ENCODE measurements at regions not wholly inside any gene's neighbourhood (a gene's known extent, or its start where the extent isn't known, plus 50 kb on each side); places are given as distances from the start of the nearest gene placed in this dataset.

DNA sequence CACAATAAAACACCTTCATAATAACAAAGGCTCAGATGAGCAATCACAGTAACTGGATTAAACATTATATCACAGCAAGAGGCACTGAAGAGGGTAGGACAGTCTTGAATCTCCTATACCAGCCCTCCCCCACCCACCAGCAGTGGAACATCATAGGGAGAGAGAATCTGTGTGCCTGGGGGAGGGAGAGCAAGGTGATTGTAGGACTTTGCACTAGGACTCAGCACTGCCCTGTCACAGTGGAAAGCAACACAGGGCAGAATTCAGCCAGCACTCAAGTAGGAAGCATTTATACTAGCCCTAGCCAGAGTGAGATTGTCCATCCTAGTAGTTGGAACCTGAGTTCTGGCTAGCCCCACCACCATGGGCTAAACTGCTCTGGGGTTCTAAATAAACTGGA is 400.2 kb downstream of the HAO1 start:
- Histone ChIP-seq H3K4me3 (ENCODE audit: insufficient read depth in 1 of 2, low read depth in 1 of 2, low read length in 2 of 2) (no peak overlapping the region), H2AFZ (ENCODE audit: low read depth, low read length) (no peak overlapping the region), H2BK120ac (ENCODE audit: low read depth, low read length) (no peak overlapping the region), H2AK5ac (ENCODE audit: low read length, severe bottlenecking) (no peak overlapping the region), H3K4me2 (ENCODE audit: low read length, poor library complexity, severe bottlenecking) (no peak overlapping the region), H3K4me1 (ENCODE audit: control insufficient read depth, insufficient read depth, low read depth, low read length) (no peaks in the 10 kb centered on the region), H4K91ac (ENCODE audit: low read length) (no peak overlapping the region), H3K27ac (ENCODE audit: low read length, poor library complexity, severe bottlenecking) (no peak overlapping the region), H2BK5ac (ENCODE audit: low read depth, low read length, poor library complexity, severe bottlenecking) (no peak overlapping the region), H3K36me3 (ENCODE audit: control insufficient read depth in 1 of 2, insufficient read depth in 2 of 2, low read depth in 1 of 2, low read length in 2 of 2) (no peaks in the 10 kb centered on the region), H3K27me3 (ENCODE audit: control insufficient read depth in 1 of 2, insufficient read depth in 1 of 2, low read length in 2 of 2) (no peaks in the 10 kb centered on the region), H4K8ac (ENCODE audit: low read length) (no peak overlapping the region), H3K79me1 (replicated peaks; ENCODE audit: low read length, poor library complexity, severe bottlenecking) (no peaks in the 10 kb centered on the region), H3K9me3 (ENCODE audit: control insufficient read depth, low read length) (peaks cover 2% of the 10 kb centered on the region), H3K23ac (ENCODE audit: low read length in 2 of 2) (no peak overlapping the region), H3K4ac (ENCODE audit: low read depth in 1 of 2, low read length in 2 of 2) (no peak overlapping the region), H3K18ac (ENCODE audit: low read depth in 1 of 2, low read length in 2 of 2) (no peak overlapping the region), H2BK15ac (ENCODE audit: low read depth, poor library complexity, severe bottlenecking) (no peak overlapping the region), H2BK12ac (ENCODE audit: low read length in 2 of 2) (no peak overlapping the region), H3K14ac (ENCODE audit: low read length in 2 of 2) (no peak overlapping the region), H3K9ac (ENCODE audit: low read length) (no peak overlapping the region)
- DNase-seq, result no peak

- Histone ChIP-seq H3K36me3 (ENCODE audit: control insufficient read depth in 1 of 2, insufficient read depth in 2 of 2, low read depth in 1 of 2, low read length in 2 of 2) (no peaks in the 10 kb centered on the region), H2BK120ac (ENCODE audit: low read depth, low read length) (no peak overlapping the region), H2BK12ac (ENCODE audit: low read length in 2 of 2) (no peak overlapping the region), H4K8ac (ENCODE audit: low read length) (no peak overlapping the region), H2AK5ac (ENCODE audit: low read length, severe bottlenecking) (no peak overlapping the region), H3K4ac (ENCODE audit: low read depth in 1 of 2, low read length in 2 of 2) (no peak overlapping the region), H4K91ac (ENCODE audit: low read length) (no peak overlapping the region), H3K9ac (ENCODE audit: low read length) (no peak overlapping the region), H3K23ac (ENCODE audit: low read length in 2 of 2) (no peak overlapping the region), H2AFZ (ENCODE audit: low read depth, low read length) (no peak overlapping the region), H2BK5ac (ENCODE audit: low read depth, low read length, poor library complexity, severe bottlenecking) (no peak overlapping the region), H3K18ac (ENCODE audit: low read depth in 1 of 2, low read length in 2 of 2) (no peak overlapping the region), H3K14ac (ENCODE audit: low read length in 2 of 2) (no peak overlapping the region), H3K4me1 (ENCODE audit: control insufficient read depth, insufficient read depth, low read depth, low read length) (no peaks in the 10 kb centered on the region), H3K27ac (ENCODE audit: low read length, poor library complexity, severe bottlenecking) (no peak overlapping the region), H3K27me3 (ENCODE audit: control insufficient read depth in 1 of 2, insufficient read depth in 1 of 2, low read length in 2 of 2) (no peaks in the 10 kb centered on the region), H3K4me3 (ENCODE audit: insufficient read depth in 1 of 2, low read depth in 1 of 2, low read length in 2 of 2) (no peak overlapping the region), H2BK15ac (ENCODE audit: low read depth, poor library complexity, severe bottlenecking) (no peak overlapping the region), H3K79me1 (replicated peaks; ENCODE audit: low read length, poor library complexity, severe bottlenecking) (no peaks in the 10 kb centered on the region), H3K4me2 (ENCODE audit: low read length, poor library complexity, severe bottlenecking) (no peak overlapping the region), H3K9me3 (ENCODE audit: control insufficient read depth, low read length) (peaks cover 2% of the 10 kb centered on the region)
- peak; percentile 19 for DNase-seq
- WGBS, result 92% methylated on average over 1 of the region's 2 CpGs
Measured at GRCh38 chr20:7540923-7541322, 399.3 kb downstream of the HAO1 start.

GRCh38 chr20:7571101-7571500 is 369.2 kb downstream of the HAO1 start:
- Histone ChIP-seq H3K4ac (ENCODE audit: low read depth in 1 of 2, low read length in 2 of 2) (no peak overlapping the region), H3K9ac (ENCODE audit: low read length) (no peak overlapping the region), H2BK15ac (ENCODE audit: low read depth, poor library complexity, severe bottlenecking) (no peak overlapping the region), H4K91ac (ENCODE audit: low read length) (no peak overlapping the region), H4K8ac (ENCODE audit: low read length) (no peak overlapping the region), H2BK120ac (ENCODE audit: low read depth, low read length) (no peak overlapping the region), H2BK5ac (ENCODE audit: low read depth, low read length, poor library complexity, severe bottlenecking) (no peak overlapping the region), H2AFZ (ENCODE audit: low read depth, low read length) (no peak overlapping the region), H3K4me2 (ENCODE audit: low read length, poor library complexity, severe bottlenecking) (no peak overlapping the region), H3K4me1 (ENCODE audit: control insufficient read depth, insufficient read depth, low read depth, low read length) (no peaks in the 10 kb centered on the region), H3K27ac (ENCODE audit: low read length, poor library complexity, severe bottlenecking) (no peak overlapping the region), H3K9me3 (ENCODE audit: control insufficient read depth, low read length) (no peaks in the 10 kb centered on the region), H3K14ac (ENCODE audit: low read length in 2 of 2) (no peak overlapping the region), H3K36me3 (ENCODE audit: control insufficient read depth in 1 of 2, insufficient read depth in 2 of 2, low read depth in 1 of 2, low read length in 2 of 2) (no peaks in the 10 kb centered on the region), H3K4me3 (ENCODE audit: insufficient read depth in 1 of 2, low read depth in 1 of 2, low read length in 2 of 2) (no peak overlapping the region), H2BK12ac (ENCODE audit: low read length in 2 of 2) (no peak overlapping the region), H3K18ac (ENCODE audit: low read depth in 1 of 2, low read length in 2 of 2) (no peak overlapping the region), H3K23ac (ENCODE audit: low read length in 2 of 2) (no peak overlapping the region), H2AK5ac (ENCODE audit: low read length, severe bottlenecking) (no peak overlapping the region), H3K79me1 (replicated peaks; ENCODE audit: low read length, poor library complexity, severe bottlenecking) (no peaks in the 10 kb centered on the region), H3K27me3 (ENCODE audit: control insufficient read depth in 1 of 2, insufficient read depth in 1 of 2, low read length in 2 of 2) (no peaks in the 10 kb centered on the region)
- WGBS, result 67% methylated on average over 3 of the region's 3 CpGs
- no peak for DNase-seq

DNA sequence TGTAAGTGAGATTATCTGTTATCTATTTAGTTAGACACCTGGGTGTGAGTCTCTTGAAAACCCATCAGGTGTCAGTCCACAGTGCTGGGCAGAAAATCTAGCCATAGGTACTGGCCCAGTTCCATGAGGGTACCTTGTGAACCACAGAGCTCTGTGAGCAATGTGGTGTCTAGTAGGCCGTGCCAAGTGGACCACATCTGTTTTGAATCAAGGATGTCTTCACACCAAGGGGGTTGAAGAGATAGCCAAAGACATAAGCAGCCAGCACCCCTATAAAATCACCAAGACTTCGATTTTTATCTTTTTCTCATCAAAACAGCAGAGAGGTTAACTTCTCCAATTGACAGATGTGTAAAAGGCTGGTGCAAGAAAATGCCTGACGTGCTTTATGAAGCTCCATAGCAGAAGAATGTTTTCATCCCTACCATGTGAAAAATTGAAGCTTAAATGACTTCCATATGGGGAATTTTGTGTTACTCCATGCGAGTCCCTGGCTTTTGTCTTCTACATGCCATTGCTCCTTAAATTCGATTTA is 368.7 kb downstream of the HAO1 start:
- H3K27me3 ChIP-seq (ENCODE audit: control insufficient read depth in 1 of 2, insufficient read depth in 1 of 2, low read length in 2 of 2), result no peaks in the 10 kb centered on the region
- H3K4me3 ChIP-seq (ENCODE audit: insufficient read depth in 1 of 2, low read depth in 1 of 2, low read length in 2 of 2), result no peak overlapping the region
- 64% methylated on average over 4 of the region's 5 CpGs for WGBS

More for the DNA sequence above, 368.7 kb downstream of the HAO1 start:
- Histone ChIP-seq H3K79me1 (replicated peaks; ENCODE audit: low read length, poor library complexity, severe bottlenecking) (no peaks in the 10 kb centered on the region), H3K4ac (ENCODE audit: low read depth in 1 of 2, low read length in 2 of 2) (no peak overlapping the region), H4K8ac (ENCODE audit: low read length) (no peak overlapping the region), H2BK15ac (ENCODE audit: low read depth, poor library complexity, severe bottlenecking) (no peak overlapping the region), H3K9me3 (ENCODE audit: control insufficient read depth, low read length) (no peaks in the 10 kb centered on the region), H3K4me2 (ENCODE audit: low read length, poor library complexity, severe bottlenecking) (no peak overlapping the region), H2BK12ac (ENCODE audit: low read length in 2 of 2) (no peak overlapping the region), H2AFZ (ENCODE audit: low read depth, low read length) (no peak overlapping the region), H3K18ac (ENCODE audit: low read depth in 1 of 2, low read length in 2 of 2) (no peak overlapping the region), H3K23ac (ENCODE audit: low read length in 2 of 2) (no peak overlapping the region), H3K14ac (ENCODE audit: low read length in 2 of 2) (no peak overlapping the region), H3K4me1 (ENCODE audit: control insufficient read depth, insufficient read depth, low read depth, low read length) (no peaks in the 10 kb centered on the region), H4K91ac (ENCODE audit: low read length) (no peak overlapping the region), H3K9ac (ENCODE audit: low read length) (no peak overlapping the region), H2BK120ac (ENCODE audit: low read depth, low read length) (no peak overlapping the region), H2BK5ac (ENCODE audit: low read depth, low read length, poor library complexity, severe bottlenecking) (no peak overlapping the region), H2AK5ac (ENCODE audit: low read length, severe bottlenecking) (no peak overlapping the region), H3K27ac (ENCODE audit: low read length, poor library complexity, severe bottlenecking) (no peak overlapping the region), H3K36me3 (ENCODE audit: control insufficient read depth in 1 of 2, insufficient read depth in 2 of 2, low read depth in 1 of 2, low read length in 2 of 2) (no peaks in the 10 kb centered on the region)
- DNase-seq, result no peak
